ENCODE measurements at regions not wholly inside any gene's neighbourhood (a gene's known extent, or its start where the extent isn't known, plus 50 kb on each side); places are given as distances from the start of the nearest gene placed in this dataset.

GRCh38 chr2:128368437-128369107, 49.9 kb upstream of the HS6ST1 start:
- no peak for DNase-seq (ENCODE audit: low read depth)

GRCh38 chr2:128369108-128369555, 50.5 kb upstream of the HS6ST1 start:
- DNase-seq (ENCODE audit: low read depth) = no peak

- DNase-seq (ENCODE audit: low read depth) = no peak
These were observed 51.2 kb upstream of the HS6ST1 start for GRCh38 chr2:128369602-128370467.

- no peak for DNase-seq (ENCODE audit: low read depth)
These were observed 52.0 kb upstream of the HS6ST1 start for GRCh38 chr2:128370468-128371247.

- DNase-seq (ENCODE audit: low read depth) = no peak
These were observed 52.6 kb upstream of the HS6ST1 start for GRCh38 chr2:128371248-128371630.

- no peak for DNase-seq (ENCODE audit: low read depth)
These were observed 53.1 kb upstream of the HS6ST1 start for GRCh38 chr2:128371648-128372345.

- DNase-seq (ENCODE audit: low read depth) = no peak
These were observed 54.1 kb upstream of the HS6ST1 start for GRCh38 chr2:128372621-128373341.

- DNase-seq (ENCODE audit: low read depth) = no peak
These were observed 54.9 kb upstream of the HS6ST1 start for GRCh38 chr2:128373451-128374000.

GRCh38 chr2:128374001-128374710, 55.5 kb upstream of the HS6ST1 start:
- no peak for DNase-seq (ENCODE audit: low read depth)

GRCh38 chr2:128374711-128375413, 56.2 kb upstream of the HS6ST1 start:
- DNase-seq (ENCODE audit: low read depth) = no peak

- DNase-seq (ENCODE audit: low read depth) = no peak
These were observed 56.8 kb upstream of the HS6ST1 start for GRCh38 chr2:128375454-128375853.

- DNase-seq (ENCODE audit: low read depth) = no peak
These were observed 57.8 kb upstream of the HS6ST1 start for GRCh38 chr2:128376241-128377041.

GRCh38 chr2:128377071-128377910, 58.6 kb upstream of the HS6ST1 start:
- DNase-seq (ENCODE audit: low read depth) = no peak

- no peak for DNase-seq (ENCODE audit: low read depth)
These were observed 59.8 kb upstream of the HS6ST1 start for GRCh38 chr2:128378231-128379020.

GRCh38 chr2:128379021-128380015, 60.6 kb upstream of the HS6ST1 start:
- no peak for DNase-seq (ENCODE audit: low read depth)
